Astrocyte (in vitro differentiated cells and primary cell): ENCODE measurements at regions not wholly inside any gene's neighbourhood (a gene's known extent, or its start where the extent isn't known, plus 50 kb on each side); places are given as distances from the start of the nearest gene placed in this dataset.

Source experiments
- DNase-seq: peaks from one replicate; pipeline ENCODE4 v3.0.0-alpha.2; 2010; ENCODE audit warnings: low read depth
- FAIRE-seq: peaks from 2 replicates; lab custom pipeline; 2011; peaks lifted over from hg19 to GRCh38; lab: Jason Lieb, UNC
- H2AFZ ChIP-seq: 2 replicates; pipeline ENCODE4 v1.6.0; 2012; ENCODE audit warnings: low read depth, low read length, inconsistent platforms
- H3K27ac ChIP-seq: 2 replicates; pipeline ENCODE4 v1.5.1; 2011; ENCODE audit warnings: low read depth, low read length, inconsistent platforms
- H3K27me3 ChIP-seq: 2 replicates; pipeline ENCODE4 v1.6.0; 2011; ENCODE audit warnings: low read length, inconsistent platforms; ENCODE audit not compliant: insufficient read depth
- H3K36me3 ChIP-seq: 2 replicates; pipeline ENCODE4 v1.5.1; 2011; ENCODE audit warnings: low read length, inconsistent platforms; ENCODE audit not compliant: insufficient read depth
- H3K4me1 ChIP-seq: 2 replicates; pipeline ENCODE4 v1.5.1; 2011; ENCODE audit warnings: low read length, inconsistent platforms; ENCODE audit not compliant: insufficient read depth
- H3K4me2 ChIP-seq: 2 replicates; pipeline ENCODE4 v1.6.0; 2012; ENCODE audit warnings: low read length, inconsistent platforms
- H3K4me3 ChIP-seq: 2 replicates; pipeline ENCODE4 v1.5.1; 2011; ENCODE audit warnings: low read depth, mild to moderate bottlenecking, low read length, inconsistent platforms; ENCODE audit not compliant: insufficient read depth
- H3K79me2 ChIP-seq: 2 replicates; pipeline ENCODE4 v1.6.0; 2012; ENCODE audit warnings: mild to moderate bottlenecking, low read length, inconsistent platforms; ENCODE audit not compliant: insufficient read depth
- H3K9ac ChIP-seq: 2 replicates; pipeline ENCODE4 v1.6.0; 2012; ENCODE audit warnings: mild to moderate bottlenecking, low read length, inconsistent platforms
- H3K9me3 ChIP-seq: 2 replicates; pipeline ENCODE4 v1.5.1; 2012; ENCODE audit warnings: low read depth, mild to moderate bottlenecking, low read length, inconsistent platforms; ENCODE audit not compliant: insufficient read depth
- H4K20me1 ChIP-seq: 2 replicates; pipeline ENCODE4 v1.6.0; 2012; ENCODE audit warnings: low read length, inconsistent platforms; ENCODE audit not compliant: insufficient read depth
- H3K27ac Mint-ChIP-seq: one replicate; pipeline ENCODE4 v1.8.0; 2021; ENCODE audit warnings: mild to moderate bottlenecking, mixed read lengths; ENCODE audit not compliant: unreplicated experiment
- H3K27me3 Mint-ChIP-seq: one replicate; pipeline ENCODE4 v1.8.0; 2021; ENCODE audit warnings: low read depth, mixed read lengths; ENCODE audit not compliant: unreplicated experiment
- H3K36me3 Mint-ChIP-seq: one replicate; pipeline ENCODE4 v1.8.0; 2021; ENCODE audit warnings: low read depth, mixed read lengths; ENCODE audit not compliant: unreplicated experiment
- H3K4me1 Mint-ChIP-seq: one replicate; pipeline ENCODE4 v1.8.0; 2021; ENCODE audit warnings: low read depth, mixed read lengths; ENCODE audit not compliant: unreplicated experiment
- H3K4me3 Mint-ChIP-seq: one replicate; pipeline ENCODE4 v1.8.0; 2021; ENCODE audit warnings: mild to moderate bottlenecking, moderate library complexity, mixed read lengths; ENCODE audit not compliant: unreplicated experiment
- H3K9me3 Mint-ChIP-seq: one replicate; pipeline ENCODE4 v1.8.0; 2021; ENCODE audit warnings: mild to moderate bottlenecking, mixed read lengths; ENCODE audit not compliant: unreplicated experiment
- EZH2 ChIP-seq: IDR thresholded peaks from 2 replicates; pipeline ENCODE4 v1.6.1; 2012; ENCODE audit warnings: mild to moderate bottlenecking, low read length, inconsistent platforms; ENCODE audit not compliant: insufficient read depth
- TF ChIP-seq, protein P1 (sequence below): IDR thresholded peaks from 2 replicates; pipeline ENCODE4 v1.5.1; 2011; ENCODE audit warnings: low read depth, mild to moderate bottlenecking, inconsistent platforms, low read length, moderate library complexity; ENCODE audit not compliant: insufficient read depth

DNA sequence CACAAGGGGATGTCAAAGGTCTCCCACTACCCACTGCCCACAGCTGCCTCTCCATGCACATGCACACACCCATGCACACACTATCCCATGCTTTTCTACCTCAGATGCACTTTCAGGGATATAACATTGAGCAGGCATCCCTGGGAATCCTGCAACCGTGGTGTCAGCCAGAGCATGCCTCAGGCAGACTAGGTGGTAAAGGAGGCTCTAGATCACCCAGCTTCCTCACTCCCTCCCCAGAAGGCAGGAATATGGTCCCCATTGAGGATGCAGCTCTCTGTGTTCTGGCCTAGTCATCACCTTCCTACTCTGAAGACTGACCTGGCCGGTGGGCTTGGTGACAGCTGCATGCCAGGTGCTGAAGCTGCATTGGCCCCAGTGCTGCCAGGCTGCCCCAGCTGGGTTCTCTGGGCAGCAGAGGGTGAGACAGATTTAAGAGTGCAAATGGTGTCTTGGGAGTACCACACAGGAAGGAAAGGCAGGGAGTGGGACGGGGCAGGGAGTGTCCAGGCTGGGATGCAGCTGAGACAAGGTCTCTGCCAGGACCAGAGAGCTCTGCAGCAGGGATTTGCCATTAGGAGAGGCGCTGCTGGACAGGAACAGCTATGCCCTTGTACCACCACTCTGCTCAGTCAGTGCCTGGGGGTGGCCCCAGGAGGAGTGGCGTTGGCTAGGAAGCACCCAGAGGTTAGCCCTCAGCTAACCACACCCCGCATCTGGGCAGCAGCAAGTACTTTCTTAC lies 53.4 kb upstream of the GDF10 start:
- no peak overlapping the region for H3K9ac ChIP-seq
- DNase-seq (no peak), FAIRE-seq (no peak)
- Mint-ChIP-seq H3K36me3 (no peaks in the 10 kb centered on the region), H3K27ac (no peak overlapping the region), H3K4me3 (no peak overlapping the region), H3K27me3 (peaks cover 57% of the 10 kb centered on the region), H3K9me3 (peaks cover 9% of the 10 kb centered on the region), H3K4me1 (no peaks in the 10 kb centered on the region)
- H3K27me3 ChIP-seq = peaks cover 6% of the 10 kb centered on the region
- H3K4me2 ChIP-seq = no peak overlapping the region
- H3K4me3 ChIP-seq = no peak overlapping the region
- no peaks in the 10 kb centered on the region for H3K36me3 ChIP-seq
- TF ChIP-seq, protein P1, sequence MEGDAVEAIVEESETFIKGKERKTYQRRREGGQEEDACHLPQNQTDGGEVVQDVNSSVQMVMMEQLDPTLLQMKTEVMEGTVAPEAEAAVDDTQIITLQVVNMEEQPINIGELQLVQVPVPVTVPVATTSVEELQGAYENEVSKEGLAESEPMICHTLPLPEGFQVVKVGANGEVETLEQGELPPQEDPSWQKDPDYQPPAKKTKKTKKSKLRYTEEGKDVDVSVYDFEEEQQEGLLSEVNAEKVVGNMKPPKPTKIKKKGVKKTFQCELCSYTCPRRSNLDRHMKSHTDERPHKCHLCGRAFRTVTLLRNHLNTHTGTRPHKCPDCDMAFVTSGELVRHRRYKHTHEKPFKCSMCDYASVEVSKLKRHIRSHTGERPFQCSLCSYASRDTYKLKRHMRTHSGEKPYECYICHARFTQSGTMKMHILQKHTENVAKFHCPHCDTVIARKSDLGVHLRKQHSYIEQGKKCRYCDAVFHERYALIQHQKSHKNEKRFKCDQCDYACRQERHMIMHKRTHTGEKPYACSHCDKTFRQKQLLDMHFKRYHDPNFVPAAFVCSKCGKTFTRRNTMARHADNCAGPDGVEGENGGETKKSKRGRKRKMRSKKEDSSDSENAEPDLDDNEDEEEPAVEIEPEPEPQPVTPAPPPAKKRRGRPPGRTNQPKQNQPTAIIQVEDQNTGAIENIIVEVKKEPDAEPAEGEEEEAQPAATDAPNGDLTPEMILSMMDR = no peak
- TF ChIP-seq EZH2 = no peak
- H2AFZ ChIP-seq = no peak overlapping the region
- no peaks in the 10 kb centered on the region for H3K9me3 ChIP-seq
- H4K20me1 ChIP-seq = no peaks in the 10 kb centered on the region
- H3K79me2 ChIP-seq = no peaks in the 10 kb centered on the region
- H3K4me1 ChIP-seq = no peaks in the 10 kb centered on the region
- no peak overlapping the region for H3K27ac ChIP-seq

DNA sequence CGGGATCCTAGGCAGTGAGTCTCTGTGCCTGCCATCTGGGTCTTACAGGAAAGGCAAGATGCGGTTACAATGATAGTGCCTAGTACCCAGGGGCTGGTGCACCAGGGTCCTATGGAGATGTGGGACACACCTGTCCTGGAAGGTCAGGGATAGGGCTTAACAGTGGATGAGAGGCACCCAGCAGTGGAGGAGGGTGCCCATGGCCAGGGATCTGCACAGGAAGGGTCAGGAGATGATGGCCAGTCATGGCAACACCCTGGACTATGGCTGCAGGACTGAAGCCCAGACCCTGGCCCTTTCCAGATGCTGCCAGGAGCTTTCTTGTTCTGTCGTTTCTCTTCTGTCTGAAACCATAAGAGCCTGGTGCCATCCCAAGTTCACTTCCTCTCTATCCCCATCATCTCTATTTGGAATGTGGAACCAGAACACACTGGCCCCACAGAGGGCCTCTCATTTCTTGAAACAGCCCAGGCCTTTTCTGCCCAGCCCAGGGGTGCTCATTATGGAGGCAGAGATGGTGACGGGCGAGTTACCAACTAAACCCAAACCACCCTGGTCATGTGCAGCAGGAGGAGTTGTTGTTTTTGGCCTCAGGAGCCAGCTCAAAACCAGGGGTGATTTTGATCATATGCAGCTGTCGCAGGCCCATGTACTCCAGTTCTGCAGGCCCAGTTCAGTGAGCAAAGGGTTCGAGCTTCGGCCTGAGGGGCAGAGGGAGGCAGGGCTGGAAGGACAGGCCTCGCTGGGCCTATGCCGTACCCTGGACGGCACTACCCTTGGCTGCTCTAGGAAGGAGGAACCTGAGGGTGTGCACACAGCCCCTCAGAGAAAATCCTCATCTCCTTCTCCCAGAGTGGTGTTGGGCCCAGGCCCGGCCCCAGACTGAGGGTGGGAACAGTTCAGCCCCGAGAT lies 52.6 kb upstream of the GDF10 start:
- no peak overlapping the region for H3K4me2 ChIP-seq
- Mint-ChIP-seq H3K4me1 (no peaks in the 10 kb centered on the region), H3K4me3 (no peak overlapping the region), H3K9me3 (peaks cover 9% of the 10 kb centered on the region), H3K27me3 (peaks cover 48% of the 10 kb centered on the region), H3K36me3 (no peaks in the 10 kb centered on the region), H3K27ac (no peak overlapping the region)
- no peaks in the 10 kb centered on the region for H3K36me3 ChIP-seq
- H3K9ac ChIP-seq = no peak overlapping the region
- no peaks in the 10 kb centered on the region for H3K4me1 ChIP-seq
- no peaks in the 10 kb centered on the region for H4K20me1 ChIP-seq
- H3K27me3 ChIP-seq = peaks cover 2% of the 10 kb centered on the region
- TF ChIP-seq EZH2 = no peak
- TF ChIP-seq, protein P1 = no peak
- FAIRE-seq = no peak
- no peak for DNase-seq
- no peak overlapping the region for H2AFZ ChIP-seq
- no peak overlapping the region for H3K27ac ChIP-seq
- no peaks in the 10 kb centered on the region for H3K79me2 ChIP-seq
- no peaks in the 10 kb centered on the region for H3K9me3 ChIP-seq
- no peak overlapping the region for H3K4me3 ChIP-seq
